ENCODE measurements at regions not wholly inside any gene's neighbourhood (a gene's known extent, or its start where the extent isn't known, plus 50 kb on each side); places are given as distances from the start of the nearest gene placed in this dataset.

- peaks cover 4 to 6% of the 10 kb centered on the region in 2 donors for H3K9me3 ChIP-seq (ENCODE audit: control insufficient read depth in 1 of 2, low read length in 2 of 2)
- peaks cover 4 to 8% of the 10 kb centered on the region in 2 donors for H3K27me3 ChIP-seq (ENCODE audit: control insufficient read depth in 1 of 2, insufficient read depth in 2 of 2, low read length in 2 of 2)
- no peaks in the 10 kb centered on the region for H3K4me1 ChIP-seq (ENCODE audit: control insufficient read depth in 1 of 2, insufficient read depth in 2 of 2, low read length in 2 of 2)
- no peak overlapping the region for H3K4me3 ChIP-seq (ENCODE audit: low read depth in 1 of 2, low read length in 2 of 2)
- no peak overlapping the region for H3K27ac ChIP-seq (ENCODE audit: low read depth, low read length)
- no peak overlapping the region for H3K9ac ChIP-seq (ENCODE audit: low read depth in 1 of 2, low read length in 2 of 2)
- no peaks in the 10 kb centered on the region for H3K36me3 ChIP-seq (ENCODE audit: control insufficient read depth in 1 of 2, insufficient read depth in 2 of 2, low read length in 2 of 2)
Observed at GRCh38 chr20:63076421-63076820, 69.7 kb upstream of the BHLHE23 start.

GRCh38 chr20:63074631-63075030 lies 67.9 kb upstream of the BHLHE23 start:
- no peaks in the 10 kb centered on the region for H3K36me3 ChIP-seq (ENCODE audit: control insufficient read depth in 1 of 2, insufficient read depth in 2 of 2, low read length in 2 of 2)
- H3K27ac ChIP-seq (ENCODE audit: low read depth, low read length), result no peak overlapping the region
- no peak overlapping the region for H3K9ac ChIP-seq (ENCODE audit: low read depth in 1 of 2, low read length in 2 of 2)
- H3K4me1 ChIP-seq (ENCODE audit: control insufficient read depth in 1 of 2, insufficient read depth in 2 of 2, low read length in 2 of 2), result no peaks in the 10 kb centered on the region
- H3K9me3 ChIP-seq (ENCODE audit: control insufficient read depth in 1 of 2, low read length in 2 of 2), result peaks cover 4 to 5% of the 10 kb centered on the region in 2 donors
- no peak overlapping the region for H3K4me3 ChIP-seq (ENCODE audit: low read depth in 1 of 2, low read length in 2 of 2)
- H3K27me3 ChIP-seq (ENCODE audit: control insufficient read depth in 1 of 2, insufficient read depth in 2 of 2, low read length in 2 of 2), result peaks cover 11 to 13% of the 10 kb centered on the region in 2 donors

- H3K27me3 ChIP-seq (ENCODE audit: control insufficient read depth in 1 of 2, insufficient read depth in 2 of 2, low read length in 2 of 2), result peaks cover 11 to 13% of the 10 kb centered on the region in 2 donors
- no peaks in the 10 kb centered on the region for H3K36me3 ChIP-seq (ENCODE audit: control insufficient read depth in 1 of 2, insufficient read depth in 2 of 2, low read length in 2 of 2)
- H3K9ac ChIP-seq (ENCODE audit: low read depth in 1 of 2, low read length in 2 of 2), result no peak overlapping the region
- H3K4me3 ChIP-seq (ENCODE audit: low read depth in 1 of 2, low read length in 2 of 2), result no peak overlapping the region
- H3K4me1 ChIP-seq (ENCODE audit: control insufficient read depth in 1 of 2, insufficient read depth in 2 of 2, low read length in 2 of 2), result no peaks in the 10 kb centered on the region
- peaks cover 2 to 4% of the 10 kb centered on the region in 2 donors for H3K9me3 ChIP-seq (ENCODE audit: control insufficient read depth in 1 of 2, low read length in 2 of 2)
- no peak overlapping the region for H3K27ac ChIP-seq (ENCODE audit: low read depth, low read length)
Observed at GRCh38 chr20:63074182-63074581, 67.4 kb upstream of the BHLHE23 start.

GRCh38 chr20:63073738-63074065 lies 66.9 kb upstream of the BHLHE23 start:
- Histone ChIP-seq H3K4me3 (ENCODE audit: low read depth in 1 of 2, low read length in 2 of 2) (no peak overlapping the region), H3K9me3 (ENCODE audit: control insufficient read depth in 1 of 2, low read length in 2 of 2) (peaks cover 2 to 4% of the 10 kb centered on the region in 2 donors), H3K27ac (ENCODE audit: low read depth, low read length) (no peak overlapping the region), H3K9ac (ENCODE audit: low read depth in 1 of 2, low read length in 2 of 2) (no peak overlapping the region), H3K27me3 (ENCODE audit: control insufficient read depth in 1 of 2, insufficient read depth in 2 of 2, low read length in 2 of 2) (peaks cover 11 to 13% of the 10 kb centered on the region in 2 donors), H3K4me1 (ENCODE audit: control insufficient read depth in 1 of 2, insufficient read depth in 2 of 2, low read length in 2 of 2) (no peaks in the 10 kb centered on the region), H3K36me3 (ENCODE audit: control insufficient read depth in 1 of 2, insufficient read depth in 2 of 2, low read length in 2 of 2) (no peaks in the 10 kb centered on the region)

- Histone ChIP-seq H3K36me3 (ENCODE audit: control insufficient read depth in 1 of 2, insufficient read depth in 2 of 2, low read length in 2 of 2) (no peaks in the 10 kb centered on the region), H3K27ac (ENCODE audit: low read depth, low read length) (no peak overlapping the region), H3K27me3 (ENCODE audit: control insufficient read depth in 1 of 2, insufficient read depth in 2 of 2, low read length in 2 of 2) (peaks cover 11 to 13% of the 10 kb centered on the region in 2 donors), H3K9me3 (ENCODE audit: control insufficient read depth in 1 of 2, low read length in 2 of 2) (peaks cover 2 to 4% of the 10 kb centered on the region in 2 donors), H3K9ac (ENCODE audit: low read depth in 1 of 2, low read length in 2 of 2) (no peak overlapping the region), H3K4me3 (ENCODE audit: low read depth in 1 of 2, low read length in 2 of 2) (no peak overlapping the region), H3K4me1 (ENCODE audit: control insufficient read depth in 1 of 2, insufficient read depth in 2 of 2, low read length in 2 of 2) (no peaks in the 10 kb centered on the region)
Observed at GRCh38 chr20:63072991-63073737, 66.4 kb upstream of the BHLHE23 start.

- peaks cover 13 to 14% of the 10 kb centered on the region in 2 donors for H3K27me3 ChIP-seq (ENCODE audit: control insufficient read depth in 1 of 2, insufficient read depth in 2 of 2, low read length in 2 of 2)
- no peaks in the 10 kb centered on the region for H3K36me3 ChIP-seq (ENCODE audit: control insufficient read depth in 1 of 2, insufficient read depth in 2 of 2, low read length in 2 of 2)
- no peak overlapping the region for H3K27ac ChIP-seq (ENCODE audit: low read depth, low read length)
- no peaks in the 10 kb centered on the region for H3K9me3 ChIP-seq (ENCODE audit: control insufficient read depth in 1 of 2, low read length in 2 of 2)
- H3K9ac ChIP-seq (ENCODE audit: low read depth in 1 of 2, low read length in 2 of 2), result no peak overlapping the region
- H3K4me3 ChIP-seq (ENCODE audit: low read depth in 1 of 2, low read length in 2 of 2), result no peak overlapping the region
- no peaks in the 10 kb centered on the region for H3K4me1 ChIP-seq (ENCODE audit: control insufficient read depth in 1 of 2, insufficient read depth in 2 of 2, low read length in 2 of 2)
Observed at GRCh38 chr20:63072231-63072791, 65.5 kb upstream of the BHLHE23 start.

GRCh38 chr20:63071541-63072181 lies 64.9 kb upstream of the BHLHE23 start:
- H3K4me3 ChIP-seq (ENCODE audit: low read depth in 1 of 2, low read length in 2 of 2), result no peak overlapping the region
- no peaks in the 10 kb centered on the region for H3K36me3 ChIP-seq (ENCODE audit: control insufficient read depth in 1 of 2, insufficient read depth in 2 of 2, low read length in 2 of 2)
- no peaks in the 10 kb centered on the region for H3K9me3 ChIP-seq (ENCODE audit: control insufficient read depth in 1 of 2, low read length in 2 of 2)
- no peak overlapping the region for H3K27ac ChIP-seq (ENCODE audit: low read depth, low read length)
- no peak overlapping the region for H3K9ac ChIP-seq (ENCODE audit: low read depth in 1 of 2, low read length in 2 of 2)
- peaks cover 13 to 14% of the 10 kb centered on the region in 2 donors for H3K27me3 ChIP-seq (ENCODE audit: control insufficient read depth in 1 of 2, insufficient read depth in 2 of 2, low read length in 2 of 2)
- H3K4me1 ChIP-seq (ENCODE audit: control insufficient read depth in 1 of 2, insufficient read depth in 2 of 2, low read length in 2 of 2), result no peaks in the 10 kb centered on the region

GRCh38 chr20:63070771-63071540 lies 64.2 kb upstream of the BHLHE23 start:
- Histone ChIP-seq H3K27ac (ENCODE audit: low read depth, low read length) (no peak overlapping the region), H3K4me3 (ENCODE audit: low read depth in 1 of 2, low read length in 2 of 2) (no peak overlapping the region), H3K27me3 (ENCODE audit: control insufficient read depth in 1 of 2, insufficient read depth in 2 of 2, low read length in 2 of 2) (peaks cover 13 to 14% of the 10 kb centered on the region in 2 donors), H3K9me3 (ENCODE audit: control insufficient read depth in 1 of 2, low read length in 2 of 2) (no peaks in the 10 kb centered on the region), H3K9ac (ENCODE audit: low read depth in 1 of 2, low read length in 2 of 2) (no peak overlapping the region), H3K36me3 (ENCODE audit: control insufficient read depth in 1 of 2, insufficient read depth in 2 of 2, low read length in 2 of 2) (no peaks in the 10 kb centered on the region), H3K4me1 (ENCODE audit: control insufficient read depth in 1 of 2, insufficient read depth in 2 of 2, low read length in 2 of 2) (no peaks in the 10 kb centered on the region)

- no peaks in the 10 kb centered on the region for H3K36me3 ChIP-seq (ENCODE audit: control insufficient read depth in 1 of 2, insufficient read depth in 2 of 2, low read length in 2 of 2)
- H3K4me1 ChIP-seq (ENCODE audit: control insufficient read depth in 1 of 2, insufficient read depth in 2 of 2, low read length in 2 of 2), result no peaks in the 10 kb centered on the region
- no peak overlapping the region for H3K4me3 ChIP-seq (ENCODE audit: low read depth in 1 of 2, low read length in 2 of 2)
- H3K27ac ChIP-seq (ENCODE audit: low read depth, low read length), result no peak overlapping the region
- peaks cover 13 to 18% of the 10 kb centered on the region in 2 donors for H3K27me3 ChIP-seq (ENCODE audit: control insufficient read depth in 1 of 2, insufficient read depth in 2 of 2, low read length in 2 of 2)
- H3K9me3 ChIP-seq (ENCODE audit: control insufficient read depth in 1 of 2, low read length in 2 of 2), result no peaks in the 10 kb centered on the region
- no peak overlapping the region for H3K9ac ChIP-seq (ENCODE audit: low read depth in 1 of 2, low read length in 2 of 2)
Observed at GRCh38 chr20:63070301-63070625, 63.5 kb upstream of the BHLHE23 start.

All from duodenal mucosa (tissue), 2 donors.